HEK293 (cell line): ENCODE measurements at regions not wholly inside any gene's neighbourhood (a gene's known extent, or its start where the extent isn't known, plus 50 kb on each side); places are given as distances from the start of the nearest gene placed in this dataset.

Source experiments
- CTCF ChIA-PET: fragments of 350-600 bp; formaldehyde crosslinking; extraction: SDS; loops from one replicate; lab custom pipeline; 2021; ENCODE audit warnings: antibody characterized with exemption; lab: Yijun Ruan, JAX
- POLR2A ChIA-PET: fragments of 300-600 bp; formaldehyde crosslinking; extraction: SDS; loops from one replicate; lab custom pipeline; 2020; ENCODE audit warnings: antibody characterized with exemption, inconsistent platforms; lab: Yijun Ruan, JAX
- H3K27ac ChIP-seq: fragments of 200-500 bp; sonication (Bioruptor generic); 2 replicates; pipeline ENCODE4 v1.5.1; 2014; ENCODE audit warnings: low read depth, low read length, control low read depth, inconsistent platforms; ENCODE audit errors: extremely low read depth
- H3K36me3 ChIP-seq, 2 experiments: fragments of 200-500 bp in 1 of 2; sonication (Bioruptor generic) in 1 of 2; 1 replicate in 1 of 2; 2 replicates in 1 of 2; pipeline ENCODE4 v1.5.1; 2014 to 2017; ENCODE audit warnings: inconsistent platforms in 2 of 2, low read length in 2 of 2; ENCODE audit not compliant: control insufficient read depth in 2 of 2, insufficient read depth in 1 of 2
- H3K4me1 ChIP-seq: fragments of 200-500 bp; sonication (Bioruptor generic); 2 replicates; pipeline ENCODE4 v1.5.1; 2014; ENCODE audit warnings: mild to moderate bottlenecking, low read length, inconsistent platforms; ENCODE audit not compliant: control insufficient read depth, insufficient read depth
- H3K4me3 ChIP-seq: 2 replicates; pipeline ENCODE4 v1.5.1; 2011; ENCODE audit warnings: low read depth, mild to moderate bottlenecking, control low read depth, low read length, moderate library complexity
- H3K9me3 ChIP-seq: fragments of 200-500 bp; sonication (Bioruptor generic); 2 replicates; pipeline ENCODE4 v1.5.1; 2014; ENCODE audit warnings: low read depth, low read length, inconsistent platforms; ENCODE audit not compliant: control insufficient read depth, insufficient read depth
- HOXC10 ChIP-seq: sonication (generic); formaldehyde crosslinking; IDR thresholded peaks from 2 replicates; pipeline ENCODE4 v1.8.1; 2023; ENCODE audit warnings: mild to moderate bottlenecking, missing genetic modification reagents
- KLF10 ChIP-seq: fragments of 450-650 bp; IDR thresholded peaks from 2 replicates; pipeline ENCODE4 v1.5.1; 2018; ENCODE audit warnings: missing biosample characterization, mild to moderate bottlenecking, missing genetic modification characterization
- OVOL3 ChIP-seq: fragments of 450-650 bp; formaldehyde crosslinking; IDR thresholded peaks from 2 replicates; pipeline ENCODE4 v1.5.1; 2016; ENCODE audit warnings: missing biosample characterization, missing genetic modification characterization
- SP2 ChIP-seq: fragments of 450-650 bp; formaldehyde crosslinking; IDR thresholded peaks from 2 replicates; pipeline ENCODE4 v1.5.1; 2016; ENCODE audit warnings: missing biosample characterization, missing genetic modification characterization
- ZBTB48 ChIP-seq: fragments of 450-650 bp; formaldehyde crosslinking; IDR thresholded peaks from 2 replicates; pipeline ENCODE4 v1.5.1; 2016; ENCODE audit warnings: missing biosample characterization, missing genetic modification characterization
- ZBTB8A ChIP-seq: fragments of 450-650 bp; formaldehyde crosslinking; IDR thresholded peaks from 2 replicates; pipeline ENCODE4 v1.5.1; 2016; ENCODE audit warnings: missing biosample characterization, missing genetic modification characterization
- ZFP41 ChIP-seq: fragments of 450-650 bp; formaldehyde crosslinking; IDR thresholded peaks from 2 replicates; pipeline ENCODE4 v1.5.1; 2016; ENCODE audit warnings: missing biosample characterization, missing genetic modification characterization, borderline replicate concordance
- ZNF10 ChIP-seq: fragments of 450-650 bp; formaldehyde crosslinking; IDR thresholded peaks from 2 replicates; pipeline ENCODE4 v1.5.1; 2017; ENCODE audit warnings: missing biosample characterization, missing genetic modification characterization
- ZNF146 ChIP-seq: fragments of 450-650 bp; formaldehyde crosslinking; IDR thresholded peaks from 2 replicates; pipeline ENCODE4 v1.5.1; 2016; ENCODE audit warnings: missing biosample characterization, missing genetic modification characterization
- ZNF302 ChIP-seq: fragments of 450-650 bp; formaldehyde crosslinking; IDR thresholded peaks from 2 replicates; pipeline ENCODE4 v1.5.1; 2016; ENCODE audit warnings: missing biosample characterization, missing genetic modification characterization, low read depth
- ZNF354C ChIP-seq: fragments of 450-650 bp; formaldehyde crosslinking; IDR thresholded peaks from 2 replicates; pipeline ENCODE4 v1.5.1; 2016; ENCODE audit warnings: missing biosample characterization, missing genetic modification characterization, low read depth, borderline replicate concordance
- ZNF404 ChIP-seq: fragments of 450-650 bp; formaldehyde crosslinking; IDR thresholded peaks from 2 replicates; pipeline ENCODE4 v1.5.1; 2017; ENCODE audit warnings: missing biosample characterization, missing genetic modification characterization
- ZNF423 ChIP-seq: fragments of 450-650 bp; formaldehyde crosslinking; IDR thresholded peaks from 2 replicates; pipeline ENCODE4 v1.5.1; 2016; ENCODE audit warnings: missing biosample characterization, missing genetic modification characterization
- ZNF433 ChIP-seq: fragments of 450-650 bp; formaldehyde crosslinking; IDR thresholded peaks from 2 replicates; pipeline ENCODE4 v1.5.1; 2016; ENCODE audit warnings: missing biosample characterization, missing genetic modification characterization, low read depth
- ZNF48 ChIP-seq: fragments of 450-650 bp; formaldehyde crosslinking; IDR thresholded peaks from 2 replicates; pipeline ENCODE4 v1.5.1; 2016; ENCODE audit warnings: missing biosample characterization, missing genetic modification characterization
- ZNF626 ChIP-seq: fragments of 450-650 bp; sonication (Bioruptor Pico); formaldehyde crosslinking; IDR thresholded peaks from 2 replicates; pipeline ENCODE4 v1.5.1; 2018; ENCODE audit warnings: missing biosample characterization, missing genetic modification characterization, inconsistent platforms
- ZNF654 ChIP-seq: fragments of 450-650 bp; formaldehyde crosslinking; IDR thresholded peaks from 2 replicates; pipeline ENCODE4 v1.5.1; 2016; ENCODE audit warnings: low read depth, missing biosample characterization, missing genetic modification characterization
- ZNF658 ChIP-seq: fragments of 450-650 bp; formaldehyde crosslinking; IDR thresholded peaks from 2 replicates; pipeline ENCODE4; 2016; ENCODE audit warnings: missing biosample characterization, missing genetic modification characterization
- ZNF664 ChIP-seq: fragments of 450-650 bp; formaldehyde crosslinking; IDR thresholded peaks from 2 replicates; pipeline ENCODE4 v1.5.1; 2016; ENCODE audit warnings: missing biosample characterization, missing genetic modification characterization
- ZNF701 ChIP-seq: fragments of 450-650 bp; formaldehyde crosslinking; IDR thresholded peaks from 2 replicates; pipeline ENCODE4 v1.5.1; 2016; ENCODE audit warnings: missing biosample characterization, missing genetic modification characterization
- ZNF747 ChIP-seq: fragments of 450-650 bp; formaldehyde crosslinking; IDR thresholded peaks from 2 replicates; pipeline ENCODE4 v1.5.1; 2016; ENCODE audit warnings: missing biosample characterization, missing genetic modification characterization
- ZNF776 ChIP-seq: fragments of 450-650 bp; formaldehyde crosslinking; IDR thresholded peaks from 2 replicates; pipeline ENCODE4 v1.5.0; 2017; ENCODE audit warnings: missing biosample characterization, missing genetic modification characterization, borderline replicate concordance
- ZNF777 ChIP-seq: fragments of 450-650 bp; formaldehyde crosslinking; IDR thresholded peaks from 2 replicates; pipeline ENCODE4 v1.5.1; 2017; ENCODE audit warnings: missing biosample characterization, missing genetic modification characterization, borderline replicate concordance
- ZNF843 ChIP-seq: fragments of 450-650 bp; formaldehyde crosslinking; IDR thresholded peaks from 2 replicates; pipeline ENCODE4 v1.5.1; 2016; ENCODE audit warnings: missing biosample characterization, missing genetic modification characterization
- TF ChIP-seq, protein P1 (sequence below): fragments of 450-650 bp; formaldehyde crosslinking; IDR thresholded peaks from 2 replicates; pipeline ENCODE4 v1.5.1; 2017; ENCODE audit warnings: missing biosample characterization, missing genetic modification characterization
- TF ChIP-seq, protein P2 (sequence below): fragments of 450-650 bp; formaldehyde crosslinking; IDR thresholded peaks from 2 replicates; pipeline ENCODE4 v1.5.1; 2016; ENCODE audit warnings: missing biosample characterization, missing genetic modification characterization
- TF ChIP-seq, protein P3 (sequence below): fragments of 450-650 bp; formaldehyde crosslinking; IDR thresholded peaks from 2 replicates; pipeline ENCODE4 v1.5.1; 2017; ENCODE audit warnings: missing biosample characterization, missing genetic modification characterization
- TF ChIP-seq, protein P4 (sequence below): fragments of 450-650 bp; formaldehyde crosslinking; IDR thresholded peaks from 2 replicates; pipeline ENCODE4 v1.5.1; 2016; ENCODE audit warnings: missing biosample characterization, missing genetic modification characterization

DNA sequence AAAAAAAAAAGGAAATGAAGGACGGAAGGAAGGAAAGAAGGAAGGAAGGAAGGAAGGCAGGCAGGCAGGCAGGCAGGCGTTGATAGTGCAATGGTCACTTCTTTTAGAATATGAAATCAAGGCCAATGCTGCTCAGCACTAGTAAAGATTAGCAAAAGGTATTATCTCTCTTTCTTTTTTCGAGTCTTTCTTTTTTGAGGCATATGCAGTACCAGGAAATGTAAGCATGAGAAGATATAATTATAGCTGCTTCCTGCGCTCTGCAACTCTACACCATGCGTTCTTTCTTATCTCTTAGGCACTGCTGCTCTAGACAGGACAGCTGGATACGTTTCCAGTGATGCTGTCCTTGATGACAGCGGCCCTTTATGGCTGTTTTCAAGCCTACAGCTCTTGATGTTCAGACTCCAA is 1512.5 kb upstream of the B3GALT2 start:
- Histone ChIP-seq H3K36me3 (no peaks in the 10 kb centered on the region), H3K27ac (no peak overlapping the region), H3K9me3 (no peaks in the 10 kb centered on the region), H3K4me1 (no peaks in the 10 kb centered on the region), H3K4me3 (no peak overlapping the region)
- ChIA-PET POLR2A (no interaction called here), CTCF (no interaction called here)
- TF ChIP-seq SP2 (tag by site-specific recombination) (no peak), ZNF658 (tag by site-specific recombination) (no peak), ZNF776 (tag by site-specific recombination) (no peak), ZNF423 (no peak), ZFP41 (tag by site-specific recombination) (no peak), ZNF48 (no peak), ZNF433 (tag by site-specific recombination) (no peak), ZNF843 (tag by site-specific recombination) (no peak), ZNF626 (tag by site-specific recombination) (no peak), ZNF10 (no peak), ZNF302 (tag by site-specific recombination) (no peak), ZBTB48 (tag by site-specific recombination) (no peak), KLF10 (no peak), ZNF354C (tag by site-specific recombination) (no peak), ZNF146 (tag by site-specific recombination) (no peak)
- TF ChIP-seq, protein P1, sequence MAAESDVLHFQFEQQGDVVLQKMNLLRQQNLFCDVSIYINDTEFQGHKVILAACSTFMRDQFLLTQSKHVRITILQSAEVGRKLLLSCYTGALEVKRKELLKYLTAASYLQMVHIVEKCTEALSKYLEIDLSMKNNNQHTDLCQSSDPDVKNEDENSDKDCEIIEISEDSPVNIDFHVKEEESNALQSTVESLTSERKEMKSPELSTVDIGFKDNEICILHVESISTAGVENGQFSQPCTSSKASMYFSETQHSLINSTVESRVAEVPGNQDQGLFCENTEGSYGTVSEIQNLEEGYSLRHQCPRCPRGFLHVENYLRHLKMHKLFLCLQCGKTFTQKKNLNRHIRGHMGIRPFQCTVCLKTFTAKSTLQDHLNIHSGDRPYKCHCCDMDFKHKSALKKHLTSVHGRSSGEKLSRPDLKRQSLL (tag by site-specific recombination), result no peak
- TF ChIP-seq, protein P2, sequence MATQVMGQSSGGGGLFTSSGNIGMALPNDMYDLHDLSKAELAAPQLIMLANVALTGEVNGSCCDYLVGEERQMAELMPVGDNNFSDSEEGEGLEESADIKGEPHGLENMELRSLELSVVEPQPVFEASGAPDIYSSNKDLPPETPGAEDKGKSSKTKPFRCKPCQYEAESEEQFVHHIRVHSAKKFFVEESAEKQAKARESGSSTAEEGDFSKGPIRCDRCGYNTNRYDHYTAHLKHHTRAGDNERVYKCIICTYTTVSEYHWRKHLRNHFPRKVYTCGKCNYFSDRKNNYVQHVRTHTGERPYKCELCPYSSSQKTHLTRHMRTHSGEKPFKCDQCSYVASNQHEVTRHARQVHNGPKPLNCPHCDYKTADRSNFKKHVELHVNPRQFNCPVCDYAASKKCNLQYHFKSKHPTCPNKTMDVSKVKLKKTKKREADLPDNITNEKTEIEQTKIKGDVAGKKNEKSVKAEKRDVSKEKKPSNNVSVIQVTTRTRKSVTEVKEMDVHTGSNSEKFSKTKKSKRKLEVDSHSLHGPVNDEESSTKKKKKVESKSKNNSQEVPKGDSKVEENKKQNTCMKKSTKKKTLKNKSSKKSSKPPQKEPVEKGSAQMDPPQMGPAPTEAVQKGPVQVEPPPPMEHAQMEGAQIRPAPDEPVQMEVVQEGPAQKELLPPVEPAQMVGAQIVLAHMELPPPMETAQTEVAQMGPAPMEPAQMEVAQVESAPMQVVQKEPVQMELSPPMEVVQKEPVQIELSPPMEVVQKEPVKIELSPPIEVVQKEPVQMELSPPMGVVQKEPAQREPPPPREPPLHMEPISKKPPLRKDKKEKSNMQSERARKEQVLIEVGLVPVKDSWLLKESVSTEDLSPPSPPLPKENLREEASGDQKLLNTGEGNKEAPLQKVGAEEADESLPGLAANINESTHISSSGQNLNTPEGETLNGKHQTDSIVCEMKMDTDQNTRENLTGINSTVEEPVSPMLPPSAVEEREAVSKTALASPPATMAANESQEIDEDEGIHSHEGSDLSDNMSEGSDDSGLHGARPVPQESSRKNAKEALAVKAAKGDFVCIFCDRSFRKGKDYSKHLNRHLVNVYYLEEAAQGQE (tag by site-specific recombination), result no peak
- TF ChIP-seq, protein P3, sequence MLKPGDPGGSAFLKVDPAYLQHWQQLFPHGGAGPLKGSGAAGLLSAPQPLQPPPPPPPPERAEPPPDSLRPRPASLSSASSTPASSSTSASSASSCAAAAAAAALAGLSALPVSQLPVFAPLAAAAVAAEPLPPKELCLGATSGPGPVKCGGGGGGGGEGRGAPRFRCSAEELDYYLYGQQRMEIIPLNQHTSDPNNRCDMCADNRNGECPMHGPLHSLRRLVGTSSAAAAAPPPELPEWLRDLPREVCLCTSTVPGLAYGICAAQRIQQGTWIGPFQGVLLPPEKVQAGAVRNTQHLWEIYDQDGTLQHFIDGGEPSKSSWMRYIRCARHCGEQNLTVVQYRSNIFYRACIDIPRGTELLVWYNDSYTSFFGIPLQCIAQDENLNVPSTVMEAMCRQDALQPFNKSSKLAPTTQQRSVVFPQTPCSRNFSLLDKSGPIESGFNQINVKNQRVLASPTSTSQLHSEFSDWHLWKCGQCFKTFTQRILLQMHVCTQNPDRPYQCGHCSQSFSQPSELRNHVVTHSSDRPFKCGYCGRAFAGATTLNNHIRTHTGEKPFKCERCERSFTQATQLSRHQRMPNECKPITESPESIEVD, result no peak

DNA sequence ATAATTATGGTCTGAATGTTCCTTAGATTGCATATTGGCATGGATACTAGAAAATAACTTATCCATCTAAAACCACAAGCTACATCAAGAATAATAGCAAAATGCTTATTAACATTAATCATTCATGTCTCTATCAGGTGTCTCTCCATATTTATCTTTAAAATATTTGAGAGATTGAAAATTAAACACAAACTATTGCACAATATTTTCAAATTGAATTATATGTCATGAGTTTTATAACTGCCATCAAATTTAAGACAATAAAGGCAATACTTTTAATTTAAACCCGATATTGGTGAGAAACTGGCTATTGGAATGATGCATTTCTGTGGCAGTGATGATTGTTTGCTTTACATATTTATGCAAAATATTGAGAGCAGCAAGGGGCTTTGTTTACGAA is 1506.8 kb upstream of the B3GALT2 start:
- Histone ChIP-seq H3K36me3 (no peaks in the 10 kb centered on the region), H3K9me3 (no peaks in the 10 kb centered on the region), H3K27ac (no peak overlapping the region), H3K4me1 (no peaks in the 10 kb centered on the region), H3K4me3 (no peak overlapping the region)
- ChIA-PET POLR2A (no interaction called here), CTCF (no interaction called here)
- TF ChIP-seq ZNF404 (tag by site-specific recombination) (no peak), ZNF654 (tag by site-specific recombination) (no peak), ZNF664 (no peak), OVOL3 (tag by site-specific recombination) (no peak), ZBTB8A (tag by site-specific recombination) (no peak), ZNF747 (tag by site-specific recombination) (no peak), ZNF777 (no peak), HOXC10 (CRISPR knock-in tag) (no peak), ZNF701 (tag by site-specific recombination) (no peak)
- TF ChIP-seq, protein P4, sequence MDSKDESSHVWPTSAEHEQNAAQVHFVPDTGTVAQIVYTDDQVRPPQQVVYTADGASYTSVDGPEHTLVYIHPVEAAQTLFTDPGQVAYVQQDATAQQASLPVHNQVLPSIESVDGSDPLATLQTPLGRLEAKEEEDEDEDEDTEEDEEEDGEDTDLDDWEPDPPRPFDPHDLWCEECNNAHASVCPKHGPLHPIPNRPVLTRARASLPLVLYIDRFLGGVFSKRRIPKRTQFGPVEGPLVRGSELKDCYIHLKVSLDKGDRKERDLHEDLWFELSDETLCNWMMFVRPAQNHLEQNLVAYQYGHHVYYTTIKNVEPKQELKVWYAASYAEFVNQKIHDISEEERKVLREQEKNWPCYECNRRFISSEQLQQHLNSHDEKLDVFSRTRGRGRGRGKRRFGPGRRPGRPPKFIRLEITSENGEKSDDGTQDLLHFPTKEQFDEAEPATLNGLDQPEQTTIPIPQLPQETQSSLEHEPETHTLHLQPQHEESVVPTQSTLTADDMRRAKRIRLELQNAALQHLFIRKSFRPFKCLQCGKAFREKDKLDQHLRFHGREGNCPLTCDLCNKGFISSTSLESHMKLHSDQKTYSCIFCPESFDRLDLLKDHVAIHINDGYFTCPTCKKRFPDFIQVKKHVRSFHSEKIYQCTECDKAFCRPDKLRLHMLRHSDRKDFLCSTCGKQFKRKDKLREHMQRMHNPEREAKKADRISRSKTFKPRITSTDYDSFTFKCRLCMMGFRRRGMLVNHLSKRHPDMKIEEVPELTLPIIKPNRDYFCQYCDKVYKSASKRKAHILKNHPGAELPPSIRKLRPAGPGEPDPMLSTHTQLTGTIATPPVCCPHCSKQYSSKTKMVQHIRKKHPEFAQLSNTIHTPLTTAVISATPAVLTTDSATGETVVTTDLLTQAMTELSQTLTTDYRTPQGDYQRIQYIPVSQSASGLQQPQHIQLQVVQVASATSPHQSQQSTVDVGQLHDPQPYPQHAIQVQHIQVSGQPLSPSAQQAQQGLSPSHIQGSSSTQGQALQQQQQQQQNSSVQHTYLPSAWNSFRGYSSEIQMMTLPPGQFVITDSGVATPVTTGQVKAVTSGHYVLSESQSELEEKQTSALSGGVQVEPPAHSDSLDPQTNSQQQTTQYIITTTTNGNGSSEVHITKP (tag by site-specific recombination), result no peak
